Stimulated activated naive CD8-positive, alpha-beta T cell treated with anti-CD3 and anti-CD28 coated beads, Interleukin-15, Interleukin-2, amounts not matched to agents 100 ng/mL and 50 ng/mL, for 24 hours (primary cell): ENCODE measurements at regions not wholly inside any gene's neighbourhood (a gene's known extent, or its start where the extent isn't known, plus 50 kb on each side); places are given as distances from the start of the nearest gene placed in this dataset.
"Not testable (repeated sequence)": the region's sequence is repeated elsewhere in the genome, so short reads cannot be mapped to it uniquely, and the experiment has no call there.

Experiments used
- H3K27ac Mint-ChIP-seq: one replicate; pipeline ENCODE4 v1.8.0; 2021; ENCODE audit warnings: mild to moderate bottlenecking, mixed read lengths
- H3K27me3 Mint-ChIP-seq: one replicate; pipeline ENCODE4 v1.8.0; 2021; ENCODE audit warnings: mixed read lengths
- H3K36me3 Mint-ChIP-seq: one replicate; pipeline ENCODE4 v1.8.0; 2021; ENCODE audit warnings: low read depth, mixed read lengths
- H3K4me1 Mint-ChIP-seq: one replicate; pipeline ENCODE4 v1.8.0; 2021; ENCODE audit warnings: low read depth, mixed read lengths
- H3K4me3 Mint-ChIP-seq: one replicate; pipeline ENCODE4 v1.8.0; 2021; ENCODE audit warnings: mild to moderate bottlenecking, mixed read lengths
- H3K9me3 Mint-ChIP-seq: one replicate; pipeline ENCODE4 v1.8.0; 2021; ENCODE audit warnings: mixed read lengths

DNA sequence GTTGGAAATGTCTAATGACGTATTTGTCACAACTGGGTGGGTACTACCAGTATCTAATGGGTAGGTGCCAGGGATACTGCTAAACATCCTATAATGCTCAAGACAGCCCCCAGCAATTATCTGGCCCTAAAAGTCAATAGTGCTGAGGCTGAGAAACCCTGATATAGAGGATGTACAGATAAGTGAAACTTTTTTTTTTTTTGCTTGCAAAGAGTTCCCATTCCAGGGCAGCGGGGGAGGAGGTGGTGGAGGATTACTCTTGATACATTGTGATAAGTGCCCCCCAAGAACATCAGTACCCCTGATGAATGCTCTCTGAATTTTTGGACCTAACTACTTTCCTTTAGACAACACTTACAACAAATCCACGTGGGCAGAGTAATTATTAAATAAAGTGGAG is 329.7 kb upstream of the SPRED2 start:
- H3K27me3 Mint-ChIP-seq = peaks cover 3% of the 10 kb centered on the region
- H3K4me3 Mint-ChIP-seq = no peak overlapping the region
- H3K36me3 Mint-ChIP-seq = no peaks in the 10 kb centered on the region
- peaks cover 12% of the 10 kb centered on the region for H3K9me3 Mint-ChIP-seq
- no peaks in the 10 kb centered on the region for H3K4me1 Mint-ChIP-seq
- no peak overlapping the region for H3K27ac Mint-ChIP-seq

GRCh38 chr2:65754219-65754618 is 321.8 kb upstream of the SPRED2 start:
- Mint-ChIP-seq H3K9me3 (peaks cover 22% of the 10 kb centered on the region), H3K4me3 (no peak overlapping the region), H3K27me3 (no peaks in the 10 kb centered on the region), H3K36me3 (no peaks in the 10 kb centered on the region), H3K4me1 (no peaks in the 10 kb centered on the region), H3K27ac (no peak overlapping the region)

DNA sequence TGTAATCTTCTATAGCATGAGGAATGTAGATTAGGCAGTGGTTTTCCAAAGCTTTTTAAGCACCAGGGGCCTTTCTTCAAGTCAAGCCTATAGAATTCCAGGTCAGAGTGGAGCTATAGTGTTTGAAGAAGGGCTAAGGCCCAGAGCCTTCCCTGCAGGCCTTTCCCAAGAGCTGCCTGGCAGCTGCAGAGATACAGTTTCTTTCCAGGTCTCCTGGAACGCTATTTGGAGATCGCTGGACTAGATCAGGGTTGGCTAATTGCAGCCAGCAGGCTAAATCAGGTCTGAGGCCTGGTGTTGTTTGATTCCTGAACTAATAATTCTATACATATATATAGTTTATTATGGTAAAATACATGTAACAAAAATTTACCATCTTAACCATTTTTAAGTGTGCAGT is 319.0 kb upstream of the SPRED2 start:
- H3K27me3 Mint-ChIP-seq = no peaks in the 10 kb centered on the region
- H3K4me1 Mint-ChIP-seq = no peaks in the 10 kb centered on the region
- H3K27ac Mint-ChIP-seq = no peak overlapping the region
- no peaks in the 10 kb centered on the region for H3K36me3 Mint-ChIP-seq
- peaks cover 8% of the 10 kb centered on the region for H3K9me3 Mint-ChIP-seq
- no peak overlapping the region for H3K4me3 Mint-ChIP-seq

DNA sequence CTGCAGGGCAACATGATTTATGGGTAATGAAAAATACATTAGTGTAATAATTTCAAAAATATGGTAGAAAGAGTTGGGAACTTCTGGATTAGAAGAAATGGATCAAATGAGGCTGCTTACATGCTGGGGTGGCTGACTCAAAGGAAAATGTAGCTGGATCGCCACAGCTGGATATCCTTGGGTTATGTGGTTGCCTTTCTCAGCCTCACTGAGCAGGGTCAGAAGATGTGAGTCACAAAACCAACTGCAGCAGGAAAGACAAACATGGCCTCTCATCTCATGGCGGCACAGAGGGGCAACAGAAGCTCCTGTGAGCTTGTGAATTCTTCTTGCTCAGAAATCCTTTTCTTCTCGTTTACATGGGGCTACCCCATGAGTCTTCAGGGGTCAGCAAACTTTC is 317.1 kb upstream of the SPRED2 start:
- H3K9me3 Mint-ChIP-seq = peaks cover 4% of the 10 kb centered on the region
- H3K36me3 Mint-ChIP-seq = no peaks in the 10 kb centered on the region
- no peak overlapping the region for H3K27ac Mint-ChIP-seq
- no peak overlapping the region for H3K4me3 Mint-ChIP-seq
- H3K4me1 Mint-ChIP-seq = no peaks in the 10 kb centered on the region
- H3K27me3 Mint-ChIP-seq = no peaks in the 10 kb centered on the region

DNA sequence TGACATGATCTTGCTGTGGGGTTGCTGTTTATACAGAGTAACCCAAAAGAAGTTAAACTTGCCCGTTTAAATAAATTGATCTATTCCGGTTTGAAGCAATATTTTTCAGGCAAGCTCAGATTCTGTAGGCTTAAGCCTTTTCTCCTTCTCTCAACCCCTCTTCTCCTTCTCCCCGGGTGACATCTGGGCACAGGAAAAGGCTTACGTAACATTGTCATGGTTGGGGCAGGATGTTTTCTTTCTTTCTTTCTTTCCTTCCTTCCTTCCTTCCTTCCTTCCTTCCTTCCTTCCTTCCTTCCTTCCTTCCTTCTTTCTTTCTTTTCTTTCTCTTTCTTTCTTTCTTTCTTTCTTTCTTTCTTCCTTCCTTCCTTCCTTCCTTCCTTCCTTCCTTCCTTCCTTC is 315.5 kb upstream of the SPRED2 start:
- not testable (repeated sequence) for H3K9me3 Mint-ChIP-seq, H3K36me3 Mint-ChIP-seq, H3K27me3 Mint-ChIP-seq, H3K27ac Mint-ChIP-seq, H3K4me3 Mint-ChIP-seq, H3K4me1 Mint-ChIP-seq

DNA sequence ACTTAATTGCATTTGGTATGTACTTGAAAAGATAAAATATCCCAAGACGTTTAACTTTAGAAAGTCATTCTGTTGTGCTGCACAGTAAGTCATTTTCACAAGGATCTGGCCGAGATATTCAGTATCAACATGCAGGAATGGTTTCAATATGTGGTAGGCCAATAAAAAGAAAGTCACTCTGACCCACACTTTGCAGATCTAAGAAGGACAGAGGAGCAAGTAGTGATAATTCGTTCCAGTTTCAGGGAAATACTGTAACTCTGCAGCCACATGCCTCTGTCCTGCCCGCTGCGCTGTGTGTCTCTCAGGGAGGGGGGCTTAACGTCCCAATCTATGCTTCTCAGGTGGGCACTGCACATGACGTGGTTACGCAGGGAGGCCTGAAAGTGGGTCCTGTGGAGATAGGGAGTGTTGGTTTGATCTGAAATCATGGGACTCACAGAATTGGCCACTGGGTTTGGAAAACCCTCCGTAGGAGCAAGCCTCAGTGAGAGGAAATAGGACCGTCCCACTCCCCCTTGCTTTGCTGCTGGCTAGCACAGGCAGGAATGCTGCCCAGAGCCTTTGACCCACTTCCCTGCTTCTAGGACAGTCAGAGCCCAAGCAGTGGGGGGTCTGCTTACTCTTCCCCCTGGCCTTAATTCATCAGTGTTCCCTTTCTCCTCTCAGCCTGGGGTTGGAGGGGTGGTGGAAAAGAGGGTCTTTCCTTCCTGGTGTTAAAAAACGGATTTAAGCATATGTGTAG is 314.7 kb upstream of the SPRED2 start:
- H3K27ac Mint-ChIP-seq = no peak overlapping the region
- H3K36me3 Mint-ChIP-seq = no peaks in the 10 kb centered on the region
- H3K4me1 Mint-ChIP-seq = no peaks in the 10 kb centered on the region
- H3K27me3 Mint-ChIP-seq = no peaks in the 10 kb centered on the region
- H3K9me3 Mint-ChIP-seq = no peaks in the 10 kb centered on the region
- H3K4me3 Mint-ChIP-seq = no peak overlapping the region

- Mint-ChIP-seq H3K36me3 (no peaks in the 10 kb centered on the region), H3K4me3 (no peak overlapping the region), H3K9me3 (no peaks in the 10 kb centered on the region)
These were observed 312.2 kb upstream of the SPRED2 start for GRCh38 chr2:65744477-65745200.

DNA sequence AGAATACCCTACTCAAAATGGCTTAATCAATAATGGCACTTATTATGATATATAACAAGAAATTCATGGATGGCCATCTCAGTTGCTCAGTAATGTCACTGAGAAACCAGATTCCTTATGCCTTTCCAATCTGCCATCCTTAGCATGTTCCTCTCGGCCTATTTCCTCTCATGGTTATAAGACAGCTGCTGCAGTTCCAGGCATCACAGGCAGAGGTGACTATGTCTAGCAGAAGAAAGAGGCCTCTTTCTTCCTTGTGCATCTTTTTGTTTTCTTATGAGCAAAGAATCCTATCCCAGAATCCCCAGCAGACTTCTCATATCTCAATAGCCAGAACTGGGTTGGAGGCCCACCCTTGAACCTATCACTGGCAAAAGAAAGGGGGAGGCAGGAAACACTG is 310.6 kb upstream of the SPRED2 start:
- H3K4me3 Mint-ChIP-seq = no peak overlapping the region
- H3K27ac Mint-ChIP-seq = no peak overlapping the region
- H3K9me3 Mint-ChIP-seq = no peaks in the 10 kb centered on the region

More at GRCh38 chr2:65744477-65745200, 312.2 kb upstream of the SPRED2 start:
- Mint-ChIP-seq H3K4me1 (no peaks in the 10 kb centered on the region), H3K27me3 (peaks cover 8% of the 10 kb centered on the region), H3K27ac (no peak overlapping the region)

GRCh38 chr2:65739927-65740326 is 307.5 kb upstream of the SPRED2 start:
- Mint-ChIP-seq H3K4me1 (no peaks in the 10 kb centered on the region), H3K27ac (no peak overlapping the region), H3K36me3 (no peaks in the 10 kb centered on the region), H3K9me3 (no peaks in the 10 kb centered on the region), H3K4me3 (no peak overlapping the region), H3K27me3 (peaks cover 8% of the 10 kb centered on the region)

More for the DNA sequence above, 310.6 kb upstream of the SPRED2 start:
- Mint-ChIP-seq H3K36me3 (no peaks in the 10 kb centered on the region), H3K4me1 (no peaks in the 10 kb centered on the region), H3K27me3 (peaks cover 8% of the 10 kb centered on the region)

- H3K36me3 Mint-ChIP-seq = no peaks in the 10 kb centered on the region
- H3K27me3 Mint-ChIP-seq = peaks cover 8% of the 10 kb centered on the region
- H3K4me3 Mint-ChIP-seq = no peak overlapping the region
- H3K9me3 Mint-ChIP-seq = no peaks in the 10 kb centered on the region
- H3K4me1 Mint-ChIP-seq = no peaks in the 10 kb centered on the region
- H3K27ac Mint-ChIP-seq = no peak overlapping the region
These were observed 305.1 kb upstream of the SPRED2 start for GRCh38 chr2:65737452-65738011.

- Mint-ChIP-seq H3K27ac (no peak overlapping the region), H3K27me3 (peaks cover 3% of the 10 kb centered on the region), H3K9me3 (no peaks in the 10 kb centered on the region), H3K4me3 (no peak overlapping the region), H3K36me3 (no peaks in the 10 kb centered on the region), H3K4me1 (no peaks in the 10 kb centered on the region)
These were observed 299.1 kb upstream of the SPRED2 start for GRCh38 chr2:65731476-65731875.

DNA sequence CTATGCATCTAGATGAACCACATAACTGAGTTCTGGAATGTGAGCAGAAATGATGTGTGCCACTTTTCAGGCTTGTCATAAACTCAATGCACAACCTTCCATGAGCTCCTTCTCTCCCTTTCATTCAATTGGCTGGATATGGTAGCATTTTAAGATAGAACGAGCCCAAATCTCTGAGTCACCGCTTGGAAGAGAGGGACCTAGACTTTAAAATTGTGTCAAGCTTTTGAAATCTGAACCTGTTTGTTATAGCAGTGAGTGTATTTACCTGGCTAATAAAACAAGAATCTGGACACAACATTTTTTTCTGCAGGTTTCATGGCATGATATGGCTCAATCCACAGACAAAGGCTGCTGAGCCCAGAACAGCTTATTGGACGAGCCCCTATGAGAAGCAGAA is 297.8 kb upstream of the SPRED2 start:
- H3K27me3 Mint-ChIP-seq = peaks cover 3% of the 10 kb centered on the region
- H3K4me1 Mint-ChIP-seq = no peaks in the 10 kb centered on the region
- H3K9me3 Mint-ChIP-seq = no peaks in the 10 kb centered on the region
- no peak overlapping the region for H3K27ac Mint-ChIP-seq
- H3K4me3 Mint-ChIP-seq = no peak overlapping the region
- H3K36me3 Mint-ChIP-seq = no peaks in the 10 kb centered on the region

- no peak overlapping the region for H3K4me3 Mint-ChIP-seq
- H3K27me3 Mint-ChIP-seq = peaks cover 3% of the 10 kb centered on the region
- no peaks in the 10 kb centered on the region for H3K36me3 Mint-ChIP-seq
- H3K9me3 Mint-ChIP-seq = no peaks in the 10 kb centered on the region
- H3K27ac Mint-ChIP-seq = no peak overlapping the region
- no peaks in the 10 kb centered on the region for H3K4me1 Mint-ChIP-seq
These were observed 296.8 kb upstream of the SPRED2 start for GRCh38 chr2:65729246-65729645.

GRCh38 chr2:65728477-65729180 is 296.2 kb upstream of the SPRED2 start:
- H3K4me1 Mint-ChIP-seq = no peaks in the 10 kb centered on the region
- H3K4me3 Mint-ChIP-seq = no peak overlapping the region
- no peaks in the 10 kb centered on the region for H3K36me3 Mint-ChIP-seq
- H3K9me3 Mint-ChIP-seq = no peaks in the 10 kb centered on the region
- H3K27ac Mint-ChIP-seq = no peak overlapping the region
- peaks cover 3% of the 10 kb centered on the region for H3K27me3 Mint-ChIP-seq

DNA sequence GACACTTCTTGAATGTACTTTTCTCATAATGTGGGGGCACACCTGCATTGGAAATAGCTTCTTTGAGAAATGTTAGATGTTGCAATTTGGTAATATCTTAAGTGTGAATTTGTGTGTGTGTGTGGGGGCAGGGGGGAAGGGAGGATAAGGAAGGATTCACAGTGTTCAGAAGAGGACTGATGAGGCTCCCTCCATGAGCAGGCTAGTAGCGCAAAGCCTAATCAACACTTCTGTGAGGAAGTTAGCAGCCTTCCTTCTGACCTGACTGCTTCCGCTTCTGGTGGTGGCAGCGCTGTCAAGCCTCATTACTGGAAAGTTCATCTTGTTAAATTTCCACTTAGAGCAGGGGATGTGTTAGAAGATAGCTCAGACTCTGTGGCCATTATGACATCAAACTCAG is 295.4 kb upstream of the SPRED2 start:
- Mint-ChIP-seq H3K27ac (no peak overlapping the region), H3K27me3 (peaks cover 3% of the 10 kb centered on the region), H3K4me3 (no peak overlapping the region), H3K4me1 (no peaks in the 10 kb centered on the region), H3K9me3 (no peaks in the 10 kb centered on the region), H3K36me3 (no peaks in the 10 kb centered on the region)
